Cerebellar nuclear complex (tissue), 1 donor: ENCODE measurements at regions not wholly inside any gene's neighbourhood (a gene's known extent, or its start where the extent isn't known, plus 50 kb on each side); places are given as distances from the start of the nearest gene placed in this dataset.

ENCODE experiments used
- DNase-seq, 2 experiments: peaks; one replicate each; lab custom pipeline; 2025; lab: John Stamatoyannopoulos, UW

DNA sequence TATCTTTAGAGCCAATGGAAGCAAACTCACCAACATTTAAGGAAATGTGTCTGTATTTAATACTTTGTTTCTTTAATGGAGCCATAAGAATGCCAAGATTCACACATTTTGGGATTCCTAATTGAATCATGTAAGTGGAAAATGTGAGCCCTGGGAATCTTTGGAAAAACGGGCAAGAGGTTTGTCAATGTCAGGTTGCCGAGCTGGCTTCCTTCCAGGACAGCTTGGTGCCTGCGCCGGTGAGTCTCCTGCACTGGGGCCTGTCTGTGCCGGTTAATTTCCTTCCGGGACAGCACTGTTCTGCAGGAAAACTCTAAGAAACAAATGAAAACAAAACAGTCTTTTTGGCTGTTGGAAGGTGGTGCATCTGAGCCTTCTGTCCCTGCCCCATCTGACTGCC is 210.6 kb downstream of the HAPSTR1 start:
- DNase-seq = no peak

- no peak for DNase-seq
Observed at GRCh38 chr16:9306753-9307152, 215.3 kb downstream of the HAPSTR1 start.

- no peak for DNase-seq
Observed at GRCh38 chr16:9307446-9307845, 216.0 kb downstream of the HAPSTR1 start.

DNA sequence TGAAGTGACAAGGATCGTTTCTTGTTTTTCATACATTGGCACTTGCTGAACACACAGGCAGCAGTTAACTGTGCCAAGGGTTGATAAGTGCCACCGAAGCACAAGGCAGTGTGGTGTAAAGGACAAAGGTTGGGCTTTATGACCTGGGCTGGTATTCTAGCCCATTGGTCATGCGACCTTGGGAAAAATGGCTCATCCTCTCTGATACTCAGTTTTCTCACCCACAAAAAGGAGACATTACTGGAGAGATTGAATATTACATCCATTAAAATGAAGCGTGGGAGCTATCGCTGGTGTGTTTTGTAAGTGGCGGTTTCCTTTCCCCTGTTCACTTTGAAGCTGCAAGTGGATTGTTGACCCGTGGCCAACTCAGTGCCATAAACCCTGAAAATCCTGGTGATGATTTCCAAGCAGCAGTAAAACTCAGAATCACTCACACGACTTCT is 216.9 kb downstream of the HAPSTR1 start:
- no peak for DNase-seq

GRCh38 chr16:9308850-9309249 is 217.4 kb downstream of the HAPSTR1 start:
- no peak for DNase-seq

DNA sequence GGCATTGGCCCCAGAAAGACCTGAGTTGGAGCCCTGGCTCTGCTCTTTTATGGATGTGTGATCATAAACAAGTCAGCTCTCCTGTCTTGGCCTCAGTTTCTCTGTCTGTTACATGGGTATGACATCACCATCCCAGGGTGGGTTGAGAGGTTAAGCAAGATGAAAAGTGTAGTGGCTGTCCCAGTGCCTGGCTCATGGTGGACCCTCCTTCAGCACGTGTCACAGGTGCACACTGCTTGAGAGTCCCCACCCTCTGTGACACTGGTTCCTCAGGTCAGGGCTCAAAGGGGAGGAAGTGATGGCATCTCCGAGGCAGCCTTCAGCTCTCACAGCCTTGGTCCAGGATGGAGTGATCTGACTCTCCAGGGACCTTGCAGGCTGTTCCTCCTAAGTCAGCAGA is 218.4 kb downstream of the HAPSTR1 start:
- DNase-seq = no peak

- DNase-seq = no peak
Observed at GRCh38 chr16:9311303-9311954, 220.0 kb downstream of the HAPSTR1 start.

- no peak for DNase-seq
Observed at GRCh38 chr16:9316008-9316407, 224.6 kb downstream of the HAPSTR1 start.

DNA sequence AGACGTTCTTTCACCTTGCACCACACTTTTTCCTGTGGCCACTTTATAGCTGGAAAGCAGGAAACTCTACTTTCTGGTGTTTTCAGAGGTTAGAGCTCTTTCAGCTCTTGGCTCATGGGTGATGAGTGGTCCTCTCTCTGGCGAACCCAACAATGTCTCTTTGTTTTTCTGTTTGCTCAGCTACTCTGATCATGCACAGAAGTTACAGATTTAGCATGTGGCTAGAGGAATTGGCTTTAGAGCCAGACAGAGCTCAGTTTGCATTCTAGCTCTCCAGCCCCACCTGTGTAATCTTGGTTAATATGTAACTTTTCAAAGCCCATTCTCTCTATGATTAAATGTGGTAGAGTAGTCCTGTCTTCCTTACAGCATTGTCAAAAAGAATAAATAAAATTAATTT is 225.2 kb downstream of the HAPSTR1 start:
- no peak for DNase-seq

GRCh38 chr16:9318764-9319163 is 227.3 kb downstream of the HAPSTR1 start:
- DNase-seq = no peak

DNA sequence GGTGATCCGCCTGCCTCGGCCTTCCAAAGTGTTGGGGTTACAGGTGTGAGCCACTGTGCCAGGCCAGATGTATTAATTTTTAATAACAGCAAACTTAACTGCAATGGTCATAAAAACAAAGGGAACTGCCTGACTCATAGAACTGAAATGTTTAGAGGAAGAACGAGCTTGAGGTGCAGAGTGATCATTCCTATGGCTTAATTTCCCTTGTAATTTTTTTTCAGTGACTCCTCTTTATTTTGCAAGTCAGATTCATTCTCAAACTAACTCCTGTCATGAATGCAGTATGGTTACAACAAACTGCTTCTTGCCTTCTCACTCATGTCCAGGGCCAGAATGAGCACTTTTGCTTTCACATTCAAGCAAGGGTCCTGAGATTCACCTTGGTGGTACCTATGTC is 231.3 kb downstream of the HAPSTR1 start:
- no peak for DNase-seq

DNA sequence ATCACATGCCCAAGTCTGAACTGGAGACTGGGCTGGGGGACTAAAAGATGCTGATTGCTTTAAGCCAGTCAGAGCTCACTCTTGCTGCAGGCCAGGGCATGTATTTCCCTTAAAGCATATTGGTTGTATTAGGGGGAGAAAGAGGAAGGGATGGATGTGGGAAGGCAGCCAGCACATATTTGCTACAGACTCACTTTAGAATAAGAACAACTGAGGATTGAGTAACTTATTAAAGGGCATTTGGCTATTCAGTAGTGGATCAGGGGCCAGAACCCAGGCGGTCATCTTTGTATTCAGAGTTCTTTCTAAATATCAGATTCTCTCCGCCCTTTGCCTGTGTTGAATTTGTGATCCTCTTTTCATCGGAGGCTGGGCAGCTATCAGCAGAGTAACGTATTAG is 231.7 kb downstream of the HAPSTR1 start:
- DNase-seq = no peak

DNA sequence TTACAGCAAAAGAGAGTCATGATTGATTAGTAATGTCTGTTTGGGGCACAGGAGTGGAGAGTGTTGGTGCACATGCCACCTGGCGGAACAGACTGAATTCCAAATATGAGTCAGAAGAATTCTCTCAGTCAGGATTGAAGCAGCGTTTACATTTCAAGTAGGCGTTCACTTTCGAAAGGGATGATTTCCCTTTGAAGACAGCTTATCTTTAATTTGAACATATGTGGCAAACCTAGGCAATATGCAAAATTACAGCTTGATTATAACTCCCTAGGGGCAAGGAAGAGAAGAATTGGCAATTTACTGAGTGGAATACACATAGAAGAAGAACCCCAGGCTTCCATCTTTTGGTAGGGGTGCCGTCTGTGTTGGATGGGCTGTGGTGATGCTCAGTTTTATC is 235.8 kb downstream of the HAPSTR1 start:
- DNase-seq = no peak

DNA sequence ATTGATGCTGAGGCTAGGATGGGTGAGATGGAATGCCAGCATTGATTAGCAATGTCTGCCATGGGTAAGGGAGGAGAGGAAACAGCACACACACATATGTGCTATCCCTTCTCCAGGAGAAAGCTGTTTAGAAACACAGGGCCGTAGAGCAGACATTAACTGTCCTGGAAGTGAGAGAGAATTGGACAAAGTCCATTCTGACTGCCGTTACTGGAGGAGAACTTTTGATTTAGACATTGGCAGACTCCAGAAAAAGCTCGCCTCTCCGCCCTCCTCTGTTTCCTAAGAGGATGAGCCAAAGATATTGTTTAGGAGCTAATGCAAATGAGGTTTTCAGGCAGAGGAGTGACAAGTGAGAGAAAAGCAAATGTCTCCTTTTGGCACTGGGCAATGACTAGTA is 237.0 kb downstream of the HAPSTR1 start:
- no peak for DNase-seq

- DNase-seq = no peak
Observed at GRCh38 chr16:9330095-9330494, 238.7 kb downstream of the HAPSTR1 start.

DNA sequence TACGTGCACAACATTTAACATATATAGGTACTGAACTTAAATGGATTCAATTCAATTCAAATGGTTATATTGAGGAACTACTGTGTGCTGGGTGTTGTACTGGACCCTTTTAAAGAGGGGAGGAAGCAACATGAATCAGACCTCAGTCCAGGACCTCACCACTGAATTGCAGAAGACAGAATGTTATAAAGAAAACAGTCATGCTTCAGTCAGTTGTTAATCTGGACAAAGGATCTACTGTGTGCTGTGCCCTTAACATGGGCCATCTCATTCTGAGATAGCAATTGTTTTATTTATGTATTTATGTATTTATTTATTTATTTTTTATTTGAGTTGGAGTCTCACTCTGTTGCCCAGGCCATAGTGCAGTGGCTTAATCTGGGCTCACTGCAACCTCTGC is 240.1 kb downstream of the HAPSTR1 start:
- DNase-seq = no peak

DNA sequence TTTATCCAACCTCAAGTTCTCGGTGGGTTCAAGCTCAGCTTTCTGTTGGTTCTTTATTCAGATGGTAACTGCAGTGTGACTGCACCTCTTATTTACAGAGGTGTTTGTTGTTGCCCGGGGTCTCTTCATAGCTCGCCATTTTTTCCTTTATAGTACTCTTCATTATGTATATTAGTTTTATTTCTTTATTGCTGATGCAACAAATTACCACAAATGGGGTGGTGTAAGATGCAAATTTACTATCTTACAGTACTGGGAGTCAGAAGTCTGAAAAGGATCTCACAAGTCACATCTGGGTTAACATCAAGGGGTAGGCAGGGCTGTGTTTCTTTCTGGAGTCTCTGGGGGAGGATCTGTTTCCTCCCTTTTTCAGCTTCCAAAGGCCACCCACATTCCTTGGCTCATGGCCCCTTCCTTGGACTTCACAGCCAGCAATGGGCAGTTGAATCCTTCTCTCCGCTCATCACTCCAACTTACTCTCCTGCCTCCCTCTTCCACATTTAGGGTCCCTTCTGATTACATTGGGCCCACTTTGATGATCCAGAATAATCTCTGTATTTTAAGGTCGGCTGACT is 241.2 kb downstream of the HAPSTR1 start:
- no peak for DNase-seq

DNA sequence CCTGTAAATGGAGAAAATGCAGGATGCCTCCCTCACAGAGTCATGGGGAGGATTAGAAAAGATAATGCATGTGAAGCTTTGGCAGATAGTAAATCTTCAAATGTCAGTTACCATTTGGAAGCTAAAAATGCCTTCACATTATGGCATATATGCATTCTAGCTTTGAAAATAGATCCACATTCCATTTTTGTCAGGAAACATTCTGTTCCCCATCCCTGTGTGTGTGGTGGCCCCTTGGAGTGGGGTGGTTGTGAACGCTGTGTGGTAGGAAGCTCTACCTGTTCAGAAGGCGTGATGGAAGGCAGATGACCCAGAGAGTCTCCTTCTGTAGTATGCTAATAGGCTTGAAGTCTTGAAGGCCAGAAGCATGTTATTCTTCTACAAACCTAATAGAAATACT is 242.0 kb downstream of the HAPSTR1 start:
- DNase-seq = no peak

DNA sequence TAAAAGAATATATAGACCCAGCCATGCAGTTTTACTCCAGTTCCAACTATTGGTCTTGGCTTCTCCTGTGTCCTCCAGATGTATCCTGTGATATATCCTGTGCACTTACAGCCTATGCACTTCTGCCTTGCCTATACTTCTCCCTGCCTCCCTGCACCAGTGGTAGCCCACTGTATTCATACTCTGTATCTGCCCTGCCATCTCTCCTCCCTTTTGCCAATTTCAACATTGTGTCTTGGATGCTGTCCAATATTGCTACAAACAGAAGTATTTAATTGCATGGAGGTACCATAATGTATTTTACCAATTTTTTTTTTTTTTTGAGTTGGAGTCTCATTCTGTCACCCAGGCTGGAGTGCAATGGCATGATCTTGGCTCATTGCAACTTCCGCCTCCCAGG is 242.7 kb downstream of the HAPSTR1 start:
- no peak for DNase-seq

- DNase-seq = no peak
Observed at GRCh38 chr16:9337308-9338032, 246.0 kb downstream of the HAPSTR1 start.

- DNase-seq = no peak
Observed at GRCh38 chr16:9338068-9338467, 246.6 kb downstream of the HAPSTR1 start.

- DNase-seq = no peak
Observed at GRCh38 chr16:9338510-9338909, 247.1 kb downstream of the HAPSTR1 start.

DNA sequence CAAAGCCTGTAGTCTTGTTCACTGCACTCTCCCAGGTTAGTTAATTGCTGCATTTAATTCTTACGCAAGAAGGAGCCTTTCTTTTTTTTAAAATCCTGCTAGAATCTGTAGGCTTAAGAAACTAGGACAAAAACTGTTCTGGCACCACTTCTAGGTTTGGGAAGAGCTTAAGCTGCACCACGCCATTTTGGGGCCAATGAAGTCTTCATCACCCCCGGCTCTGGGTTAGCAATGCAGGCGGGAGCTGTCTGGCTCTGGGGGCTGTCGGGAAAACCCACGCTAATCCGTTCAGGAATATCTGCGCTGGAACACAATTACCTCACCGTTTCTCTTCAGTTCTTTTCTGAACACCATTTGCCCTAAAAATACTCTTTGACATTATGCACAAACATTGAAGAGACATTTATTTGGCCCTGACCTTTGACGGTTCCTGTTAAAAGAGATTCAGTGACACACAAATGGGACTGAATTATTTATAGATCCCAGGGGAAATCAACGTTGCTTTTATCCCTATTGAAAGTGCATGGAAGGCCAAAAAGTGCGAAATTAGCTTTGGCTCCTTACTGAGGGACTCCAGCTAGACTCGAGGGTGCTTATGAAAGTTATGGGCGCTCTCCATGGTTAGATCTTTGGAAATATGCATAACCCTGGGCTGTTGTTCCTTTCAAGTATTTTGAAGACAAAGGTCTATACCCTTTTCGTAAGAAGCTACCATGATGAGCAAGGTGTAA is 249.2 kb downstream of the HAPSTR1 start:
- no peak for DNase-seq
